WTC11 (cell line): ENCODE measurements at regions not wholly inside any gene's neighbourhood (a gene's known extent, or its start where the extent isn't known, plus 50 kb on each side); places are given as distances from the start of the nearest gene placed in this dataset.

Experiments used
- ATAC-seq: fragments of 200-7000 bp; cut with Tn5 transposase; 2 replicates; pipeline ENCODE4 v1.10.0; 2021; ENCODE audit warnings: mild to moderate bottlenecking, moderate library complexity
- CTCF ChIA-PET: fragments of 300-600 bp; sonication (Branson Sonifier 250); formaldehyde crosslinking; loops from one replicate; lab custom pipeline; 2021; ENCODE audit warnings: antibody characterized with exemption; lab: Charles Lee
- POLR2A ChIA-PET: fragments of 350-600 bp; sonication (Branson Sonifier 250); formaldehyde crosslinking; loops from one replicate; lab custom pipeline; 2021; ENCODE audit warnings: antibody characterized with exemption; lab: Charles Lee
- DNase-seq: peaks from one replicate; pipeline ENCODE4 v3.0.0; 2021; ENCODE audit warnings: low spot score
- H3K27ac Mint-ChIP-seq: 2 replicates; pipeline ENCODE4 v1.8.0; 2021; ENCODE audit warnings: mixed read lengths
- H3K27me3 Mint-ChIP-seq: 2 replicates; pipeline ENCODE4 v1.8.0; 2021; ENCODE audit warnings: low read depth, mild to moderate bottlenecking, moderate library complexity, mixed read lengths
- H3K36me3 Mint-ChIP-seq: 2 replicates; pipeline ENCODE4 v1.8.0; 2021; ENCODE audit warnings: mixed read lengths
- H3K4me1 Mint-ChIP-seq: 2 replicates; pipeline ENCODE4 v1.8.0; 2022; ENCODE audit warnings: mixed read lengths
- H3K4me3 Mint-ChIP-seq: 2 replicates; pipeline ENCODE4 v1.8.0; 2021; ENCODE audit warnings: mild to moderate bottlenecking, moderate library complexity, mixed read lengths
- H3K9me3 Mint-ChIP-seq: 2 replicates; pipeline ENCODE4 v1.8.0; 2021; ENCODE audit warnings: mixed read lengths
- ESRRA ChIP-seq: sonication (generic); formaldehyde crosslinking; IDR thresholded peaks from 2 replicates; pipeline ENCODE4 v1.8.1; 2022; ENCODE audit warnings: mild to moderate bottlenecking, missing genetic modification reagents, borderline replicate concordance
- ETV6 ChIP-seq: sonication (generic); formaldehyde crosslinking; IDR thresholded peaks from 2 replicates; pipeline ENCODE4 v1.8.1; 2022; ENCODE audit warnings: mild to moderate bottlenecking, missing genetic modification reagents
- FOXP1 ChIP-seq: sonication (generic); formaldehyde crosslinking; IDR thresholded peaks from 2 replicates; pipeline ENCODE4 v1.8.0; 2022; ENCODE audit warnings: missing genetic modification reagents, mild to moderate bottlenecking, moderate library complexity, borderline replicate concordance
- GRHL2 ChIP-seq: fragments of 250-450 bp; sonication (Bioruptor Pico); IDR thresholded peaks from 2 replicates; pipeline ENCODE4 v1.8.0; 2022; ENCODE audit warnings: mild to moderate bottlenecking, moderate library complexity; ENCODE audit not compliant: insufficient replicate concordance, severe bottlenecking
- HMGA2 ChIP-seq: fragments of 250-450 bp; sonication (Bioruptor Pico); IDR thresholded peaks from 2 replicates; pipeline ENCODE4 v1.4.0; 2021; ENCODE audit warnings: mild to moderate bottlenecking, moderate library complexity
- NR1H2 ChIP-seq: sonication (generic); formaldehyde crosslinking; IDR thresholded peaks from 2 replicates; pipeline ENCODE4 v1.9.0; 2021; ENCODE audit warnings: mild to moderate bottlenecking, moderate library complexity, missing genetic modification reagents
- PRRX2 ChIP-seq: fragments of 250-450 bp; sonication (Bioruptor Pico); IDR thresholded peaks from 2 replicates; pipeline ENCODE4 v1.8.0; 2021; ENCODE audit warnings: mild to moderate bottlenecking
- TP53 ChIP-seq: sonication (generic); formaldehyde crosslinking; IDR thresholded peaks from 2 replicates; pipeline ENCODE4 v1.8.1; 2023; ENCODE audit warnings: mild to moderate bottlenecking, missing genetic modification reagents
- ZNF219 ChIP-seq: sonication (generic); formaldehyde crosslinking; IDR thresholded peaks from 2 replicates; pipeline ENCODE4 v1.8.0; 2023; ENCODE audit warnings: missing genetic modification reagents, mild to moderate bottlenecking, borderline replicate concordance
- ZNF232 ChIP-seq: sonication (generic); formaldehyde crosslinking; IDR thresholded peaks from 2 replicates; pipeline ENCODE4 v1.8.0; 2022; ENCODE audit warnings: mild to moderate bottlenecking, missing genetic modification reagents
- TF ChIP-seq, protein P1 (sequence below): sonication (generic); formaldehyde crosslinking; IDR thresholded peaks from 2 replicates; pipeline ENCODE4 v1.8.0; 2022; ENCODE audit warnings: mild to moderate bottlenecking, missing genetic modification reagents
- TF ChIP-seq, protein P2 (sequence below): sonication (generic); formaldehyde crosslinking; IDR thresholded peaks from 2 replicates; pipeline ENCODE4 v1.8.0; 2023; ENCODE audit warnings: missing genetic modification reagents
- TF ChIP-seq, protein P3 (sequence below): sonication (generic); formaldehyde crosslinking; IDR thresholded peaks from 2 replicates; pipeline ENCODE4 v1.8.1; 2023; ENCODE audit warnings: mild to moderate bottlenecking, missing genetic modification reagents, borderline replicate concordance
- TF ChIP-seq, protein P4 (sequence below): sonication (generic); formaldehyde crosslinking; IDR thresholded peaks from 2 replicates; pipeline ENCODE4 v1.8.0; 2022; ENCODE audit warnings: missing genetic modification reagents
- TF ChIP-seq, protein P5 (sequence below): fragments of 250-450 bp; sonication (Bioruptor Pico); IDR thresholded peaks from 2 replicates; pipeline ENCODE4 v1.8.0; 2021; ENCODE audit warnings: mild to moderate bottlenecking
- TF ChIP-seq, protein P6 (sequence below): sonication (generic); formaldehyde crosslinking; IDR thresholded peaks from 2 replicates; pipeline ENCODE4 v1.8.1; 2022; ENCODE audit warnings: mild to moderate bottlenecking, moderate library complexity, missing genetic modification reagents
- TF ChIP-seq, protein P7 (sequence below): sonication (generic); formaldehyde crosslinking; IDR thresholded peaks from 2 replicates; pipeline ENCODE4 v1.8.1; 2023; ENCODE audit warnings: mild to moderate bottlenecking, missing genetic modification reagents
- TF ChIP-seq, protein P8 (sequence below): fragments of 200-600 bp; IDR thresholded peaks from 2 replicates; pipeline ENCODE4 v1.8.0; 2022; ENCODE audit warnings: antibody characterized with exemption

DNA sequence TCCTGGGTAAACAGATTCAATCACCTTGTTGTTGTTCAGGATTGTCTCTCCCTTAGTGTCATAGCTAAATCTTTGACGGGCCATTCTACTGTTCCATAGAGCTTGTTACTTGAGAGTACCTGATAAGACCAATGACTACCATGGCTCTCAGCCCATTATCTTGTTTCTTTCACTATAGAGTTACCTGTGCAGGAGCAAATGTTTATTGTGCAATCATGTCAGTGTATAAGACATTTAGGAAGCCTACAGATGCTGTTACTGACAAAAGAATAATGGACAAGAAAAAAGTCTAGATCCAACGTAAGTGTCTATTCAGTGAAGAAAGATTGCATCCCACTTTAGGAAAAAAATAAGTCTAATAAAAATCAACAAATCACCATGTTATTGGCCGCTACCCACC lies 1041.7 kb upstream of the AUTS2 start:
- Mint-ChIP-seq H3K9me3 (0 out of 2 replicates have a peak, but pooled peaks cover 4% of the 10 kb centered on the region), H3K4me1 (no peaks in the 10 kb centered on the region), H3K27me3 (no peaks in the 10 kb centered on the region), H3K36me3 (no peaks in the 10 kb centered on the region), H3K27ac (no peak overlapping the region)
- ATAC-seq = no peak
- POLR2A ChIA-PET = no interaction called here
- TF ChIP-seq NR1H2 (no peak), TP53 (CRISPR knock-in tag) (no peak), ZNF219 (CRISPR knock-in tag) (no peak), ESRRA (CRISPR knock-in tag) (no peak), ZNF232 (CRISPR knock-in tag) (no peak), PRRX2 (CRISPR knock-in tag) (no peak)
- TF ChIP-seq, protein P1, sequence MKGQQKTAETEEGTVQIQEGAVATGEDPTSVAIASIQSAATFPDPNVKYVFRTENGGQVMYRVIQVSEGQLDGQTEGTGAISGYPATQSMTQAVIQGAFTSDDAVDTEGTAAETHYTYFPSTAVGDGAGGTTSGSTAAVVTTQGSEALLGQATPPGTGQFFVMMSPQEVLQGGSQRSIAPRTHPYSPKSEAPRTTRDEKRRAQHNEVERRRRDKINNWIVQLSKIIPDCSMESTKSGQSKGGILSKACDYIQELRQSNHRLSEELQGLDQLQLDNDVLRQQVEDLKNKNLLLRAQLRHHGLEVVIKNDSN (CRISPR knock-in tag) = no peak
- TF ChIP-seq, protein P2, sequence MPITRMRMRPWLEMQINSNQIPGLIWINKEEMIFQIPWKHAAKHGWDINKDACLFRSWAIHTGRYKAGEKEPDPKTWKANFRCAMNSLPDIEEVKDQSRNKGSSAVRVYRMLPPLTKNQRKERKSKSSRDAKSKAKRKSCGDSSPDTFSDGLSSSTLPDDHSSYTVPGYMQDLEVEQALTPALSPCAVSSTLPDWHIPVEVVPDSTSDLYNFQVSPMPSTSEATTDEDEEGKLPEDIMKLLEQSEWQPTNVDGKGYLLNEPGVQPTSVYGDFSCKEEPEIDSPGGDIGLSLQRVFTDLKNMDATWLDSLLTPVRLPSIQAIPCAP (CRISPR knock-in tag) = no peak
- TF ChIP-seq, protein P3, sequence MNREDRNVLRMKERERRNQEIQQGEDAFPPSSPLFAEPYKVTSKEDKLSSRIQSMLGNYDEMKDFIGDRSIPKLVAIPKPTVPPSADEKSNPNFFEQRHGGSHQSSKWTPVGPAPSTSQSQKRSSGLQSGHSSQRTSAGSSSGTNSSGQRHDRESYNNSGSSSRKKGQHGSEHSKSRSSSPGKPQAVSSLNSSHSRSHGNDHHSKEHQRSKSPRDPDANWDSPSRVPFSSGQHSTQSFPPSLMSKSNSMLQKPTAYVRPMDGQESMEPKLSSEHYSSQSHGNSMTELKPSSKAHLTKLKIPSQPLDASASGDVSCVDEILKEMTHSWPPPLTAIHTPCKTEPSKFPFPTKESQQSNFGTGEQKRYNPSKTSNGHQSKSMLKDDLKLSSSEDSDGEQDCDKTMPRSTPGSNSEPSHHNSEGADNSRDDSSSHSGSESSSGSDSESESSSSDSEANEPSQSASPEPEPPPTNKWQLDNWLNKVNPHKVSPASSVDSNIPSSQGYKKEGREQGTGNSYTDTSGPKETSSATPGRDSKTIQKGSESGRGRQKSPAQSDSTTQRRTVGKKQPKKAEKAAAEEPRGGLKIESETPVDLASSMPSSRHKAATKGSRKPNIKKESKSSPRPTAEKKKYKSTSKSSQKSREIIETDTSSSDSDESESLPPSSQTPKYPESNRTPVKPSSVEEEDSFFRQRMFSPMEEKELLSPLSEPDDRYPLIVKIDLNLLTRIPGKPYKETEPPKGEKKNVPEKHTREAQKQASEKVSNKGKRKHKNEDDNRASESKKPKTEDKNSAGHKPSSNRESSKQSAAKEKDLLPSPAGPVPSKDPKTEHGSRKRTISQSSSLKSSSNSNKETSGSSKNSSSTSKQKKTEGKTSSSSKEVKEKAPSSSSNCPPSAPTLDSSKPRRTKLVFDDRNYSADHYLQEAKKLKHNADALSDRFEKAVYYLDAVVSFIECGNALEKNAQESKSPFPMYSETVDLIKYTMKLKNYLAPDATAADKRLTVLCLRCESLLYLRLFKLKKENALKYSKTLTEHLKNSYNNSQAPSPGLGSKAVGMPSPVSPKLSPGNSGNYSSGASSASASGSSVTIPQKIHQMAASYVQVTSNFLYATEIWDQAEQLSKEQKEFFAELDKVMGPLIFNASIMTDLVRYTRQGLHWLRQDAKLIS (CRISPR knock-in tag) = no peak
- TF ChIP-seq, all 79 proteins: peak for 0
- H3K4me3 Mint-ChIP-seq = no peak overlapping the region
- DNase-seq = no peak
- CTCF ChIA-PET = no interaction called here

DNA sequence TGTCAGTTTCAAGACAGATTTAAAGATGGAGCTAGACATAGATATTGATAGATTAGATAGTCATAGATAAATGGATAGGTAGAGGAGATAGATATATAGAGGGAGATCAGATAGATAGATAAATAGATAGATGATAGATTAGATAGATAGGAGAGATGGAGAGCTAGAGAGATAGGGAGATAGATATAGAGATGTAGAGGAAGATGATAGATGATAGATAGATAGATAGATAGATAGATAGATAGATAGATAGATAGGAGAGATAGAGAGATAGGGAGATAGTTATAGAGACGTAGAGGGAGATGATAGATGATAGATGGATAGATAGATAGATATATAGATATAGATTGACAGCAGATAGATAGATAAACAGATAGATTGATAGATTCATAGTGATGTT lies 1038.8 kb upstream of the AUTS2 start:
- CTCF ChIA-PET = no interaction called here
- DNase-seq (no peak), ATAC-seq (no peak)
- no peak overlapping the region for H3K27ac Mint-ChIP-seq
- peaks cover 4% of the 10 kb centered on the region; the same call in 1 of the 2 replicates for H3K9me3 Mint-ChIP-seq
- H3K4me1 Mint-ChIP-seq = no peaks in the 10 kb centered on the region
- no peaks in the 10 kb centered on the region for H3K36me3 Mint-ChIP-seq
- no peak overlapping the region for H3K4me3 Mint-ChIP-seq
- POLR2A ChIA-PET = no interaction called here
- no peaks in the 10 kb centered on the region for H3K27me3 Mint-ChIP-seq
- TF ChIP-seq FOXP1 (CRISPR knock-in tag) (no peak), HMGA2 (CRISPR knock-in tag) (no peak), ETV6 (no peak), GRHL2 (CRISPR knock-in tag) (no peak)
- TF ChIP-seq, protein P4, sequence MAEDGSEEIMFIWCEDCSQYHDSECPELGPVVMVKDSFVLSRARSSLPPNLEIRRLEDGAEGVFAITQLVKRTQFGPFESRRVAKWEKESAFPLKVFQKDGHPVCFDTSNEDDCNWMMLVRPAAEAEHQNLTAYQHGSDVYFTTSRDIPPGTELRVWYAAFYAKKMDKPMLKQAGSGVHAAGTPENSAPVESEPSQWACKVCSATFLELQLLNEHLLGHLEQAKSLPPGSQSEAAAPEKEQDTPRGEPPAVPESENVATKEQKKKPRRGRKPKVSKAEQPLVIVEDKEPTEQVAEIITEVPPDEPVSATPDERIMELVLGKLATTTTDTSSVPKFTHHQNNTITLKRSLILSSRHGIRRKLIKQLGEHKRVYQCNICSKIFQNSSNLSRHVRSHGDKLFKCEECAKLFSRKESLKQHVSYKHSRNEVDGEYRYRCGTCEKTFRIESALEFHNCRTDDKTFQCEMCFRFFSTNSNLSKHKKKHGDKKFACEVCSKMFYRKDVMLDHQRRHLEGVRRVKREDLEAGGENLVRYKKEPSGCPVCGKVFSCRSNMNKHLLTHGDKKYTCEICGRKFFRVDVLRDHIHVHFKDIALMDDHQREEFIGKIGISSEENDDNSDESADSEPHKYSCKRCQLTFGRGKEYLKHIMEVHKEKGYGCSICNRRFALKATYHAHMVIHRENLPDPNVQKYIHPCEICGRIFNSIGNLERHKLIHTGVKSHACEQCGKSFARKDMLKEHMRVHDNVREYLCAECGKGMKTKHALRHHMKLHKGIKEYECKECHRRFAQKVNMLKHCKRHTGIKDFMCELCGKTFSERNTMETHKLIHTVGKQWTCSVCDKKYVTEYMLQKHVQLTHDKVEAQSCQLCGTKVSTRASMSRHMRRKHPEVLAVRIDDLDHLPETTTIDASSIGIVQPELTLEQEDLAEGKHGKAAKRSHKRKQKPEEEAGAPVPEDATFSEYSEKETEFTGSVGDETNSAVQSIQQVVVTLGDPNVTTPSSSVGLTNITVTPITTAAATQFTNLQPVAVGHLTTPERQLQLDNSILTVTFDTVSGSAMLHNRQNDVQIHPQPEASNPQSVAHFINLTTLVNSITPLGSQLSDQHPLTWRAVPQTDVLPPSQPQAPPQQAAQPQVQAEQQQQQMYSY (CRISPR knock-in tag) = no peak
- TF ChIP-seq, protein P5, sequence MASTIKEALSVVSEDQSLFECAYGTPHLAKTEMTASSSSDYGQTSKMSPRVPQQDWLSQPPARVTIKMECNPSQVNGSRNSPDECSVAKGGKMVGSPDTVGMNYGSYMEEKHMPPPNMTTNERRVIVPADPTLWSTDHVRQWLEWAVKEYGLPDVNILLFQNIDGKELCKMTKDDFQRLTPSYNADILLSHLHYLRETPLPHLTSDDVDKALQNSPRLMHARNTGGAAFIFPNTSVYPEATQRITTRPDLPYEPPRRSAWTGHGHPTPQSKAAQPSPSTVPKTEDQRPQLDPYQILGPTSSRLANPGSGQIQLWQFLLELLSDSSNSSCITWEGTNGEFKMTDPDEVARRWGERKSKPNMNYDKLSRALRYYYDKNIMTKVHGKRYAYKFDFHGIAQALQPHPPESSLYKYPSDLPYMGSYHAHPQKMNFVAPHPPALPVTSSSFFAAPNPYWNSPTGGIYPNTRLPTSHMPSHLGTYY = no peak
- TF ChIP-seq, protein P6, sequence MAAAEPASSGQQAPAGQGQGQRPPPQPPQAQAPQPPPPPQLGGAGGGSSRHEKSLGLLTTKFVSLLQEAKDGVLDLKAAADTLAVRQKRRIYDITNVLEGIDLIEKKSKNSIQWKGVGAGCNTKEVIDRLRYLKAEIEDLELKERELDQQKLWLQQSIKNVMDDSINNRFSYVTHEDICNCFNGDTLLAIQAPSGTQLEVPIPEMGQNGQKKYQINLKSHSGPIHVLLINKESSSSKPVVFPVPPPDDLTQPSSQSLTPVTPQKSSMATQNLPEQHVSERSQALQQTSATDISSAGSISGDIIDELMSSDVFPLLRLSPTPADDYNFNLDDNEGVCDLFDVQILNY = no peak
- TF ChIP-seq, protein P7, sequence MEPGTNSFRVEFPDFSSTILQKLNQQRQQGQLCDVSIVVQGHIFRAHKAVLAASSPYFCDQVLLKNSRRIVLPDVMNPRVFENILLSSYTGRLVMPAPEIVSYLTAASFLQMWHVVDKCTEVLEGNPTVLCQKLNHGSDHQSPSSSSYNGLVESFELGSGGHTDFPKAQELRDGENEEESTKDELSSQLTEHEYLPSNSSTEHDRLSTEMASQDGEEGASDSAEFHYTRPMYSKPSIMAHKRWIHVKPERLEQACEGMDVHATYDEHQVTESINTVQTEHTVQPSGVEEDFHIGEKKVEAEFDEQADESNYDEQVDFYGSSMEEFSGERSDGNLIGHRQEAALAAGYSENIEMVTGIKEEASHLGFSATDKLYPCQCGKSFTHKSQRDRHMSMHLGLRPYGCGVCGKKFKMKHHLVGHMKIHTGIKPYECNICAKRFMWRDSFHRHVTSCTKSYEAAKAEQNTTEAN (CRISPR knock-in tag) = no peak
- TF ChIP-seq, protein P8, sequence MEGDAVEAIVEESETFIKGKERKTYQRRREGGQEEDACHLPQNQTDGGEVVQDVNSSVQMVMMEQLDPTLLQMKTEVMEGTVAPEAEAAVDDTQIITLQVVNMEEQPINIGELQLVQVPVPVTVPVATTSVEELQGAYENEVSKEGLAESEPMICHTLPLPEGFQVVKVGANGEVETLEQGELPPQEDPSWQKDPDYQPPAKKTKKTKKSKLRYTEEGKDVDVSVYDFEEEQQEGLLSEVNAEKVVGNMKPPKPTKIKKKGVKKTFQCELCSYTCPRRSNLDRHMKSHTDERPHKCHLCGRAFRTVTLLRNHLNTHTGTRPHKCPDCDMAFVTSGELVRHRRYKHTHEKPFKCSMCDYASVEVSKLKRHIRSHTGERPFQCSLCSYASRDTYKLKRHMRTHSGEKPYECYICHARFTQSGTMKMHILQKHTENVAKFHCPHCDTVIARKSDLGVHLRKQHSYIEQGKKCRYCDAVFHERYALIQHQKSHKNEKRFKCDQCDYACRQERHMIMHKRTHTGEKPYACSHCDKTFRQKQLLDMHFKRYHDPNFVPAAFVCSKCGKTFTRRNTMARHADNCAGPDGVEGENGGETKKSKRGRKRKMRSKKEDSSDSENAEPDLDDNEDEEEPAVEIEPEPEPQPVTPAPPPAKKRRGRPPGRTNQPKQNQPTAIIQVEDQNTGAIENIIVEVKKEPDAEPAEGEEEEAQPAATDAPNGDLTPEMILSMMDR = no peak
